Endothelial cell of umbilical vein (primary cell): ENCODE measurements at regions not wholly inside any gene's neighbourhood (a gene's known extent, or its start where the extent isn't known, plus 50 kb on each side); places are given as distances from the start of the nearest gene placed in this dataset.

Experiments
- BruUV-seq: library from RNA; stranded (reverse); fragments of 400-500 nt; replicated peaks from 2 replicates; lab custom pipeline; 2021; lab: Mats Ljungman, UMichigan
- CTCF ChIA-PET: fragments of 300-600, 350-600 bp; sonication (Branson Sonifier 250); formaldehyde crosslinking; loops from one replicate; lab custom pipeline; 2021; ENCODE audit warnings: antibody characterized with exemption, inconsistent platforms; lab: Charles Lee
- POLR2A ChIA-PET: fragments of 300-600, 350-600 bp; sonication (Branson Sonifier 250); formaldehyde crosslinking; loops from one replicate; lab custom pipeline; 2021; ENCODE audit warnings: antibody characterized with exemption, inconsistent platforms; lab: Charles Lee
- DNase-seq: peaks from one replicate; pipeline ENCODE4 v3.0.0-alpha.2; 2011; ENCODE audit warnings: low read depth, low spot score
- FAIRE-seq: peaks from 2 replicates; lab custom pipeline; 2011; peaks lifted over from hg19 to GRCh38; lab: Jason Lieb, UNC
- H2AFZ ChIP-seq: 2 replicates; pipeline ENCODE4 v1.6.0; 2012; ENCODE audit warnings: low read depth, low read length, control low read depth, inconsistent platforms
- H3K27ac ChIP-seq: 2 replicates; pipeline ENCODE4 v1.5.1; 2011; ENCODE audit warnings: low read depth, mild to moderate bottlenecking, control low read depth, low read length, moderate library complexity; ENCODE audit not compliant: insufficient read depth
- H3K27me3 ChIP-seq, 2 experiments: 2 replicates each; pipeline versions ENCODE4 v1.6.0 to v1.6.1; 2011; ENCODE audit warnings: low read length in 2 of 2, mixed read lengths in 1 of 2; ENCODE audit not compliant: control insufficient read depth in 2 of 2, insufficient read depth in 2 of 2
- H3K36me3 ChIP-seq, 2 experiments: 2 replicates in 1 of 2; 3 replicates in 1 of 2; pipeline ENCODE4 v1.5.1; 2011; ENCODE audit warnings: low read length in 2 of 2, mild to moderate bottlenecking in 1 of 2, moderate library complexity in 1 of 2; ENCODE audit not compliant: control insufficient read depth in 2 of 2, insufficient read depth in 2 of 2; ENCODE audit errors: extremely low read depth in 1 of 2
- H3K4me1 ChIP-seq: 3 replicates; pipeline ENCODE4 v1.5.1; 2011; ENCODE audit warnings: mild to moderate bottlenecking, low read length; ENCODE audit not compliant: control insufficient read depth, insufficient read depth; ENCODE audit errors: extremely low read depth
- H3K4me2 ChIP-seq: 2 replicates; pipeline ENCODE4 v1.6.1; 2011; ENCODE audit warnings: low read length, control low read depth, mixed read lengths; ENCODE audit not compliant: insufficient read depth
- H3K4me3 ChIP-seq, 3 experiments: fragments of 200-600 bp in 1 of 3; sonication (generic), shearing (Covaris generic) in 1 of 3; replicated peaks in 1 of 3; 2 replicates each; pipeline ENCODE4 v1.5.1; 2011 to 2016; ENCODE audit warnings: control low read depth in 3 of 3, low read length in 3 of 3, mild to moderate bottlenecking in 2 of 3, inconsistent platforms in 1 of 3, low read depth in 1 of 3, moderate library complexity in 1 of 3; ENCODE audit not compliant: insufficient read depth in 1 of 3
- H3K79me2 ChIP-seq: 2 replicates; pipeline ENCODE4 v1.6.0; 2012; ENCODE audit warnings: low read length, inconsistent platforms; ENCODE audit not compliant: control insufficient read depth, insufficient read depth
- H3K9ac ChIP-seq: replicated peaks from 2 replicates; pipeline ENCODE3; 2011; ENCODE audit warnings: low read length, control low read depth; ENCODE audit not compliant: insufficient read depth; ENCODE audit errors: extremely low read depth
- H3K9me1 ChIP-seq: replicated peaks from 3 replicates; pipeline ENCODE4 v1.6.0; 2011; ENCODE audit warnings: mild to moderate bottlenecking, low read length; ENCODE audit not compliant: control insufficient read depth, insufficient read depth; ENCODE audit errors: extremely low read depth
- H3K9me3 ChIP-seq: replicated peaks from 2 replicates; pipeline ENCODE4 v1.5.1; 2012; ENCODE audit warnings: low read length, inconsistent platforms; ENCODE audit not compliant: control insufficient read depth, insufficient read depth
- H4K20me1 ChIP-seq: replicated peaks from 2 replicates; pipeline ENCODE3; 2011; ENCODE audit warnings: mild to moderate bottlenecking, low read length; ENCODE audit not compliant: control insufficient read depth, insufficient read depth; ENCODE audit errors: extremely low read depth
- EZH2 ChIP-seq: IDR thresholded peaks from 2 replicates; pipeline ENCODE4 v1.6.1; 2012; ENCODE audit warnings: borderline replicate concordance, low read depth, mild to moderate bottlenecking, moderate library complexity, low read length, inconsistent platforms; ENCODE audit not compliant: severe bottlenecking
- FOS ChIP-seq: IDR thresholded peaks from 2 replicates; pipeline ENCODE4 v1.6.1; 2011; ENCODE audit warnings: mild to moderate bottlenecking, low read length, moderate library complexity, borderline replicate concordance; ENCODE audit not compliant: insufficient read depth
- GATA2 ChIP-seq: IDR thresholded peaks from 2 replicates; pipeline ENCODE4 v1.7.0; 2011; ENCODE audit warnings: low read depth, mild to moderate bottlenecking, moderate library complexity, mixed read lengths, low read length; ENCODE audit not compliant: insufficient read length, insufficient read depth
- JUN ChIP-seq: IDR thresholded peaks from 2 replicates; pipeline ENCODE4 v1.6.1; 2011; ENCODE audit warnings: borderline replicate concordance, low read depth; ENCODE audit not compliant: insufficient read length, insufficient read depth
- MYC ChIP-seq: IDR thresholded peaks from one replicate; pipeline ENCODE4 v1.6.1; 2011; ENCODE audit warnings: mild to moderate bottlenecking, low read depth, low read length
- POLR2A ChIP-seq: IDR thresholded peaks from 2 replicates; pipeline ENCODE4 v1.6.1; 2012; ENCODE audit warnings: low read depth, mild to moderate bottlenecking, control low read depth, low read length
- POLR2AphosphoS5 ChIP-seq: IDR thresholded peaks from 2 replicates; pipeline ENCODE4 v1.6.1; 2012; ENCODE audit warnings: low read depth, mild to moderate bottlenecking, control low read depth, low read length, moderate library complexity; ENCODE audit not compliant: insufficient read depth
- dilution Hi-C: fragments of 300-500 bp; cut with MboI; formaldehyde crosslinking; loops from one replicate; pipeline ENCODE4 v1.15.0; 2019; ENCODE audit warnings: low sequenced_read_pairs; ENCODE audit not compliant: extremely low pct_ligation_motif_present
- intact Hi-C: fragments of 100-400 bp; cut with micrococcal nuclease; formaldehyde crosslinking; loops from one replicate; pipeline ENCODE4 v1.10.0; 2022
- TF ChIP-seq, protein P1 (sequence below): IDR thresholded peaks from 2 replicates; pipeline ENCODE4 v1.6.1; 2011; ENCODE audit not compliant: insufficient read depth, insufficient read length
- TF ChIP-seq, protein P2 (sequence below), 2 donors: IDR thresholded peaks; 1 replicate in 1 of 2; 2 replicates in 1 of 2; pipeline ENCODE4 v1.5.1; 2011; ENCODE audit warnings: low read length in 2 of 2, mild to moderate bottlenecking in 2 of 2, moderate library complexity in 2 of 2, control low read depth in 1 of 2, inconsistent platforms in 1 of 2, low read depth in 1 of 2; ENCODE audit not compliant: insufficient read depth in 1 of 2; ENCODE audit errors: extremely low read depth in 1 of 2

- Histone ChIP-seq H3K9me1 (no peaks in the 10 kb centered on the region), H3K4me1 (peaks cover 54% of the 10 kb centered on the region), H3K79me2 (peaks cover 54% of the 10 kb centered on the region), H3K4me3 (peak overlapping the region; percentile 43 to 99 (median 98)), H3K36me3 (peaks cover 0 to 3% of the 10 kb centered on the region in 2 experiments), H3K27me3 (no peaks in the 10 kb centered on the region), H3K27ac (peak overlapping the region; percentile 97), H3K9ac (peak overlapping the region; percentile 97), H4K20me1 (no peaks in the 10 kb centered on the region), H3K9me3 (no peaks in the 10 kb centered on the region), H3K4me2 (peak overlapping the region; percentile 82), H2AFZ (no peak overlapping the region)
- FAIRE-seq (no peak), DNase-seq (peak; percentile 49)
- ChIA-PET POLR2A (interaction anchor here (1.7 kb wide), 1 partner anchor 13 kb away, joined by 11 read pairs; no protein-coding TSS in a partner anchor), CTCF (interaction anchor here (1.0 to 4.8 kb wide), 5 partner anchors 13 to 199 kb away, joined by 3 to 28 read pairs (median 3); no protein-coding TSS in a partner anchor)
- no TSS peak for BruUV-seq
- TF ChIP-seq POLR2AphosphoS5 (no peak), JUN (no peak), GATA2 (no peak), MYC (no peak), POLR2A (no peak), EZH2 (no peak), FOS (no peak)
- TF ChIP-seq, protein P1, sequence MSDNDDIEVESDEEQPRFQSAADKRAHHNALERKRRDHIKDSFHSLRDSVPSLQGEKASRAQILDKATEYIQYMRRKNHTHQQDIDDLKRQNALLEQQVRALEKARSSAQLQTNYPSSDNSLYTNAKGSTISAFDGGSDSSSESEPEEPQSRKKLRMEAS, result no peak
- TF ChIP-seq, protein P2, sequence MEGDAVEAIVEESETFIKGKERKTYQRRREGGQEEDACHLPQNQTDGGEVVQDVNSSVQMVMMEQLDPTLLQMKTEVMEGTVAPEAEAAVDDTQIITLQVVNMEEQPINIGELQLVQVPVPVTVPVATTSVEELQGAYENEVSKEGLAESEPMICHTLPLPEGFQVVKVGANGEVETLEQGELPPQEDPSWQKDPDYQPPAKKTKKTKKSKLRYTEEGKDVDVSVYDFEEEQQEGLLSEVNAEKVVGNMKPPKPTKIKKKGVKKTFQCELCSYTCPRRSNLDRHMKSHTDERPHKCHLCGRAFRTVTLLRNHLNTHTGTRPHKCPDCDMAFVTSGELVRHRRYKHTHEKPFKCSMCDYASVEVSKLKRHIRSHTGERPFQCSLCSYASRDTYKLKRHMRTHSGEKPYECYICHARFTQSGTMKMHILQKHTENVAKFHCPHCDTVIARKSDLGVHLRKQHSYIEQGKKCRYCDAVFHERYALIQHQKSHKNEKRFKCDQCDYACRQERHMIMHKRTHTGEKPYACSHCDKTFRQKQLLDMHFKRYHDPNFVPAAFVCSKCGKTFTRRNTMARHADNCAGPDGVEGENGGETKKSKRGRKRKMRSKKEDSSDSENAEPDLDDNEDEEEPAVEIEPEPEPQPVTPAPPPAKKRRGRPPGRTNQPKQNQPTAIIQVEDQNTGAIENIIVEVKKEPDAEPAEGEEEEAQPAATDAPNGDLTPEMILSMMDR (IDR thresholded peaks at IDR 0.05; ENCODE audit: extremely low read depth in 1 of 2, insufficient read depth in 1 of 2, low read depth in 1 of 2, low read length in 2 of 2), result no peak
- intact Hi-C loops (loop anchor here (1.0 kb wide), 6 partner anchors 10 to 261 kb away; no protein-coding TSS in a partner anchor), dilution Hi-C loops (loop anchor here (25.0 kb wide), 1 partner anchor 185 kb away; no protein-coding TSS in a partner anchor)
Observed at GRCh38 chr7:116327135-116327534, 116.8 kb downstream of the TES start.
